Activated CD8-positive, alpha-beta memory T cell treated with anti-CD3 and anti-CD28 coated beads, Interleukin-2, amount 10 ng/mL, durations not matched to agents 7 days and 5 days (primary cell): ENCODE measurements at regions not wholly inside any gene's neighbourhood (a gene's known extent, or its start where the extent isn't known, plus 50 kb on each side); places are given as distances from the start of the nearest gene placed in this dataset.

ENCODE experiments used
- ATAC-seq: fragments of 150-1000 bp; cut with Tn5 transposase; one replicate; pipeline ENCODE4 v1.10.0; 2021; ENCODE audit warnings: moderate library complexity
- CTCF ChIA-PET: fragments of 350-600 bp; sonication (Branson Sonifier 250); formaldehyde crosslinking; loops from one replicate; lab custom pipeline; 2021; ENCODE audit warnings: antibody characterized with exemption; lab: Charles Lee
- DNase-seq: peaks from one replicate; pipeline ENCODE4 v3.0.0-alpha.2; 2020
- H3K27ac Mint-ChIP-seq: one replicate; pipeline ENCODE4 v1.8.0; 2021; ENCODE audit warnings: mild to moderate bottlenecking, mixed read lengths
- H3K27me3 Mint-ChIP-seq: one replicate; pipeline ENCODE4 v1.8.0; 2021; ENCODE audit warnings: mixed read lengths
- H3K36me3 Mint-ChIP-seq: one replicate; pipeline ENCODE4 v1.8.0; 2021; ENCODE audit warnings: mild to moderate bottlenecking, mixed read lengths
- H3K4me1 Mint-ChIP-seq: one replicate; pipeline ENCODE4 v1.8.0; 2021; ENCODE audit warnings: mixed read lengths
- H3K4me3 Mint-ChIP-seq: one replicate; pipeline ENCODE4 v1.8.0; 2021; ENCODE audit warnings: mild to moderate bottlenecking, moderate library complexity, mixed read lengths
- H3K9me3 Mint-ChIP-seq: one replicate; pipeline ENCODE4 v1.8.0; 2022; ENCODE audit warnings: low read depth, mixed read lengths

GRCh38 chr2:239469106-239469960 lies 68.5 kb upstream of the HDAC4 start:
- Mint-ChIP-seq H3K36me3 (no peaks in the 10 kb centered on the region), H3K27me3 (no peaks in the 10 kb centered on the region), H3K27ac (no peak overlapping the region), H3K9me3 (no peaks in the 10 kb centered on the region), H3K4me3 (no peak overlapping the region), H3K4me1 (no peaks in the 10 kb centered on the region)
- CTCF ChIA-PET: no interaction called here
- ATAC-seq (no peak), DNase-seq (no peak)

- no peak for DNase-seq
- CTCF ChIA-PET: no interaction called here
- Mint-ChIP-seq H3K4me3 (no peak overlapping the region), H3K36me3 (no peaks in the 10 kb centered on the region), H3K27me3 (no peaks in the 10 kb centered on the region), H3K27ac (no peak overlapping the region), H3K4me1 (no peaks in the 10 kb centered on the region), H3K9me3 (no peaks in the 10 kb centered on the region)
- no peak for ATAC-seq
Measured at GRCh38 chr2:239468491-239469105, 67.8 kb upstream of the HDAC4 start.

GRCh38 chr2:239467956-239468490 lies 67.2 kb upstream of the HDAC4 start:
- Mint-ChIP-seq H3K9me3 (no peaks in the 10 kb centered on the region), H3K4me1 (no peaks in the 10 kb centered on the region), H3K36me3 (no peaks in the 10 kb centered on the region), H3K27ac (no peak overlapping the region), H3K27me3 (no peaks in the 10 kb centered on the region), H3K4me3 (no peak overlapping the region)
- CTCF ChIA-PET: no interaction called here
- ATAC-seq: no peak
- DNase-seq: no peak

GRCh38 chr2:239467281-239467955 lies 66.6 kb upstream of the HDAC4 start:
- CTCF ChIA-PET: no interaction called here
- Mint-ChIP-seq H3K4me1 (no peaks in the 10 kb centered on the region), H3K36me3 (no peaks in the 10 kb centered on the region), H3K4me3 (no peak overlapping the region), H3K27me3 (no peaks in the 10 kb centered on the region), H3K27ac (no peak overlapping the region), H3K9me3 (no peaks in the 10 kb centered on the region)
- ATAC-seq (no peak), DNase-seq (no peak)

- Mint-ChIP-seq H3K36me3 (no peaks in the 10 kb centered on the region), H3K27me3 (no peaks in the 10 kb centered on the region), H3K27ac (no peak overlapping the region), H3K4me3 (no peak overlapping the region), H3K9me3 (no peaks in the 10 kb centered on the region), H3K4me1 (no peaks in the 10 kb centered on the region)
- DNase-seq (no peak), ATAC-seq (no peak)
- CTCF ChIA-PET: no interaction called here
Measured at GRCh38 chr2:239466755-239467271, 66.0 kb upstream of the HDAC4 start.

GRCh38 chr2:239466061-239466754 lies 65.4 kb upstream of the HDAC4 start:
- DNase-seq (no peak), ATAC-seq (no peak)
- H3K4me1 Mint-ChIP-seq: no peaks in the 10 kb centered on the region
- no peaks in the 10 kb centered on the region for H3K9me3 Mint-ChIP-seq
- H3K36me3 Mint-ChIP-seq: no peaks in the 10 kb centered on the region
- H3K27ac Mint-ChIP-seq: no peak overlapping the region
- no peak overlapping the region for H3K4me3 Mint-ChIP-seq
- CTCF ChIA-PET: no interaction called here
- H3K27me3 Mint-ChIP-seq: no peaks in the 10 kb centered on the region

- no peak for DNase-seq
- no peaks in the 10 kb centered on the region for H3K9me3 Mint-ChIP-seq
- no peak for ATAC-seq
- H3K4me1 Mint-ChIP-seq: no peaks in the 10 kb centered on the region
- no peaks in the 10 kb centered on the region for H3K27me3 Mint-ChIP-seq
- no peaks in the 10 kb centered on the region for H3K36me3 Mint-ChIP-seq
- H3K4me3 Mint-ChIP-seq: no peak overlapping the region
- H3K27ac Mint-ChIP-seq: no peak overlapping the region
- CTCF ChIA-PET: no interaction called here
Measured at GRCh38 chr2:239465017-239466001, 64.5 kb upstream of the HDAC4 start.

GRCh38 chr2:239464166-239465016 lies 63.6 kb upstream of the HDAC4 start:
- Mint-ChIP-seq H3K4me1 (no peaks in the 10 kb centered on the region), H3K27ac (no peak overlapping the region), H3K4me3 (no peak overlapping the region), H3K27me3 (peaks cover 2% of the 10 kb centered on the region), H3K9me3 (no peaks in the 10 kb centered on the region), H3K36me3 (no peaks in the 10 kb centered on the region)
- ATAC-seq (no peak), DNase-seq (no peak)
- CTCF ChIA-PET: interaction anchor here (1.0 kb wide), 1 partner anchor 9 kb away, joined by 3 read pairs; no protein-coding TSS in a partner anchor

- no peaks in the 10 kb centered on the region for H3K4me1 Mint-ChIP-seq
- no peak overlapping the region for H3K4me3 Mint-ChIP-seq
- peaks cover 2% of the 10 kb centered on the region for H3K27me3 Mint-ChIP-seq
- H3K9me3 Mint-ChIP-seq: no peaks in the 10 kb centered on the region
- H3K36me3 Mint-ChIP-seq: no peaks in the 10 kb centered on the region
- DNase-seq: no peak
- ATAC-seq: no peak
- H3K27ac Mint-ChIP-seq: no peak overlapping the region
- CTCF ChIA-PET: interaction anchor here (1.0 kb wide), 1 partner anchor 10 kb away, joined by 3 read pairs; no protein-coding TSS in a partner anchor
Measured at GRCh38 chr2:239463541-239464165, 62.8 kb upstream of the HDAC4 start.

GRCh38 chr2:239462671-239463506 lies 62.1 kb upstream of the HDAC4 start:
- DNase-seq: no peak
- H3K27me3 Mint-ChIP-seq: peaks cover 2% of the 10 kb centered on the region
- no peaks in the 10 kb centered on the region for H3K4me1 Mint-ChIP-seq
- no peak overlapping the region for H3K27ac Mint-ChIP-seq
- H3K36me3 Mint-ChIP-seq: no peaks in the 10 kb centered on the region
- CTCF ChIA-PET: no interaction called here
- no peaks in the 10 kb centered on the region for H3K9me3 Mint-ChIP-seq
- H3K4me3 Mint-ChIP-seq: no peak overlapping the region
- ATAC-seq: no peak

- Mint-ChIP-seq H3K27me3 (peaks cover 2% of the 10 kb centered on the region), H3K9me3 (no peaks in the 10 kb centered on the region), H3K4me3 (no peak overlapping the region), H3K4me1 (no peaks in the 10 kb centered on the region), H3K27ac (no peak overlapping the region), H3K36me3 (no peaks in the 10 kb centered on the region)
- ATAC-seq: no peak
- CTCF ChIA-PET: no interaction called here
- DNase-seq: no peak
Measured at GRCh38 chr2:239462191-239462515, 61.3 kb upstream of the HDAC4 start.
